ENCODE measurements at regions not wholly inside any gene's neighbourhood (a gene's known extent, or its start where the extent isn't known, plus 50 kb on each side); places are given as distances from the start of the nearest gene placed in this dataset.

DNA sequence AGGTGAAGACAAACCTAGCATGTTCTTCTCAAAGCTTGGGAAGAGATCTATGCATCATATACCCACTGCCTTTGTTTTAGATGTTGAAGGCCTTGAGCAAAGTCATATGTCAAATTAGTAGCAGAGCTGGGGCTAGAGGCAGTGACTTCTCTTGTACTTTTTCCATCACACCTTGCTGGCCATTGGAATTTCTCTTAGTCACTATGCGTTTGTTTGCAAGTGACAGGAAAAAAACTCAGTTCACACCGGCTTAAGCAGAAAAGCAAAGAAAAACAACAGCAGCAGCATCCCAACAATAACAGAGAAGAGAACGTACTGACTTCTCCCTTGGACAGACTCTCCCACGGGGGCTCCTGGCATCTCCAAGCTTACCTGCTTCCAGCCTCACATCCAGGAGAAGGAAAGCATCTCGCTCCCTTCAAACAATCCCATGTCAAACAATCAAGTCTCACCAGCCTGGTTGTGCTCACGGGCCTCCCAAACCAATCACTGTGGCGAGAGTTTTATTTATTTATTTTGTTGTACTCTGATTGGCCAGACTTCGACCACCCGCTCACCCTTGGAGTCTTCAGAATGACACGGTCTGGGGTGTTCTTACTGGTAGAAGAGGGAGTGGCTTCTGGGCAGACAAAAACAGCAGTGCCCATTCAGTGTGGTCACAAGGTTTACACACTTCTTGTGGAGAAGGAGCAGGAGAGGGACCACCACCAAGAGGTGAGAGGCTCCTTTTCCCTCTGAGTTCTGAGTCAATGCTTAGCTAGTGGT, 83.8 kb upstream of the STC2 start:
- no peaks in the 10 kb centered on the region for H3K4me1 Mint-ChIP-seq
- ATAC-seq (no peak), DNase-seq (ENCODE audit: low spot score) (no peak)
- H3K9me3 Mint-ChIP-seq, result peaks cover 26% of the 10 kb centered on the region
- H3K36me3 Mint-ChIP-seq, result 0 out of 2 replicates have a peak, but pooled peaks cover 6% of the 10 kb centered on the region
- H3K27me3 Mint-ChIP-seq (ENCODE audit: low read depth), result peaks cover 22% of the 10 kb centered on the region
- no peak for TF ChIP-seq ESRRA (CRISPR knock-in tag; IDR thresholded peaks at IDR 0.05; ENCODE audit: borderline replicate concordance)
- no peak for TF ChIP-seq NR1H2 (CRISPR knock-in tag; IDR thresholded peaks at IDR 0.05)
- TF ChIP-seq KAT7 (CRISPR knock-in tag; IDR thresholded peaks at IDR 0.05; ENCODE audit: borderline replicate concordance), result no peak
- TF ChIP-seq FOXK1 (CRISPR knock-in tag; IDR thresholded peaks at IDR 0.05), result no peak
- TF ChIP-seq AFF4 (CRISPR knock-in tag; IDR thresholded peaks at IDR 0.05; ENCODE audit: borderline replicate concordance), result no peak
- no peak for TF ChIP-seq IRF2 (CRISPR knock-in tag; IDR thresholded peaks at IDR 0.05; ENCODE audit: borderline replicate concordance, low read depth)
- TF ChIP-seq NR2C2 (CRISPR knock-in tag; IDR thresholded peaks at IDR 0.05), result no peak
- no peak for TF ChIP-seq ETV6 (CRISPR knock-in tag; IDR thresholded peaks at IDR 0.05)
- TF ChIP-seq ZNF219 (CRISPR knock-in tag; IDR thresholded peaks at IDR 0.05; ENCODE audit: borderline replicate concordance), result no peak
- no peak for TF ChIP-seq ZNF532 (CRISPR knock-in tag; IDR thresholded peaks at IDR 0.05; ENCODE audit: borderline replicate concordance)
- no peak for TF ChIP-seq NFATC4 (CRISPR knock-in tag; IDR thresholded peaks at IDR 0.05)
- TF ChIP-seq ZBTB21 (CRISPR knock-in tag; IDR thresholded peaks at IDR 0.05; ENCODE audit: borderline replicate concordance), result no peak
- H3K27ac Mint-ChIP-seq, result no peak overlapping the region
- H3K4me3 Mint-ChIP-seq, result no peak overlapping the region
- ChIA-PET CTCF (interaction anchor here (1.0 to 1.3 kb wide), 3 partner anchors 80 to 161 kb away, joined by 3 to 6 read pairs (median 4); no protein-coding TSS in a partner anchor), POLR2A (interaction anchor here (0.6 kb wide), 1 partner anchor 158 kb away, joined by 3 read pairs; no protein-coding TSS in a partner anchor)

GRCh38 chr5:173410459-173411233, 82.4 kb upstream of the STC2 start:
- Mint-ChIP-seq H3K4me3 (no peak overlapping the region), H3K27ac (no peak overlapping the region), H3K4me1 (no peaks in the 10 kb centered on the region), H3K9me3 (peaks cover 13% of the 10 kb centered on the region), H3K27me3 (ENCODE audit: low read depth) (peaks cover 20% of the 10 kb centered on the region), H3K36me3 (0 out of 2 replicates have a peak, but pooled peaks cover 6% of the 10 kb centered on the region)
- CTCF ChIA-PET, result no interaction called here
- ATAC-seq (no peak), DNase-seq (ENCODE audit: low spot score) (no peak)
- TF ChIP-seq TEAD1 (CRISPR knock-in tag; IDR thresholded peaks at IDR 0.05) (no peak), MAX (CRISPR knock-in tag; IDR thresholded peaks at IDR 0.05) (no peak), ZBTB21 (CRISPR knock-in tag; IDR thresholded peaks at IDR 0.05; ENCODE audit: borderline replicate concordance) (no peak)
- POLR2A ChIA-PET, result no interaction called here

Measured in WTC11 (cell line).